HG03097 (cell line): ENCODE measurements at regions not wholly inside any gene's neighbourhood (a gene's known extent, or its start where the extent isn't known, plus 50 kb on each side); places are given as distances from the start of the nearest gene placed in this dataset.
"Not testable (repeated sequence)": the region's sequence is repeated elsewhere in the genome, so short reads cannot be mapped to it uniquely, and the experiment has no call there.

Experiments used
- ATAC-seq: cut with Tn5 transposase; IDR thresholded peaks from one replicate; pipeline ENCODE4 v1.9.1; 2021; ENCODE audit not compliant: unreplicated experiment, low FRiP score

GRCh38 chr5:106523852-106524251 is 1146.9 kb downstream of the EFNA5 start:
- no peak for ATAC-seq

- no peak for ATAC-seq
These were observed 1148.4 kb downstream of the EFNA5 start for GRCh38 chr5:106522296-106522695.

- ATAC-seq: no peak
These were observed 1149.0 kb downstream of the EFNA5 start for GRCh38 chr5:106521701-106522100.

GRCh38 chr5:106510321-106510720 is 1160.4 kb downstream of the EFNA5 start:
- no peak for ATAC-seq

GRCh38 chr5:106508894-106509293 is 1161.8 kb downstream of the EFNA5 start:
- ATAC-seq: no peak

- no peak for ATAC-seq
These were observed 1176.8 kb downstream of the EFNA5 start for GRCh38 chr5:106493910-106494309.

- no peak for ATAC-seq
These were observed 1181.7 kb downstream of the EFNA5 start for GRCh38 chr5:106489004-106489403.

GRCh38 chr5:106488407-106488806 is 1182.3 kb downstream of the EFNA5 start:
- no peak for ATAC-seq

GRCh38 chr5:106481374-106481773 is 1189.4 kb downstream of the EFNA5 start:
- ATAC-seq: no peak

- no peak for ATAC-seq
These were observed 1194.1 kb downstream of the EFNA5 start for GRCh38 chr5:106476630-106477029.

GRCh38 chr5:106474066-106474465 is 1196.7 kb downstream of the EFNA5 start:
- ATAC-seq: no peak

- ATAC-seq: no peak
These were observed 1211.2 kb downstream of the EFNA5 start for GRCh38 chr5:106459541-106459940.

- no peak for ATAC-seq
These were observed 1215.9 kb downstream of the EFNA5 start for GRCh38 chr5:106454651-106455415.

- no peak for ATAC-seq
These were observed 1216.7 kb downstream of the EFNA5 start for GRCh38 chr5:106454050-106454449.

GRCh38 chr5:106451998-106452397 is 1218.7 kb downstream of the EFNA5 start:
- ATAC-seq: no peak

- ATAC-seq: no peak
These were observed 1227.0 kb downstream of the EFNA5 start for GRCh38 chr5:106443746-106444145.

- no peak for ATAC-seq
These were observed 1235.6 kb downstream of the EFNA5 start for GRCh38 chr5:106435185-106435584.

- not testable (repeated sequence) for ATAC-seq
These were observed 1240.0 kb downstream of the EFNA5 start for GRCh38 chr5:106430733-106431132.

GRCh38 chr5:106423109-106423897 is 1247.4 kb downstream of the EFNA5 start:
- ATAC-seq: no peak

GRCh38 chr5:106420102-106420501 is 1250.6 kb downstream of the EFNA5 start:
- ATAC-seq: no peak

- ATAC-seq: no peak
These were observed 1252.5 kb downstream of the EFNA5 start for GRCh38 chr5:106418196-106418595.

GRCh38 chr5:106417566-106417965 is 1253.2 kb downstream of the EFNA5 start:
- no peak for ATAC-seq
